ENCODE measurements at regions not wholly inside any gene's neighbourhood (a gene's known extent, or its start where the extent isn't known, plus 50 kb on each side); places are given as distances from the start of the nearest gene placed in this dataset.

- Histone ChIP-seq H3K4me3 (no peak overlapping the region), H3K9ac (ENCODE audit: insufficient read length) (no peak overlapping the region), H3K27ac (no peak overlapping the region), H3K36me3 (ENCODE audit: insufficient read depth, low read length) (no peaks in the 10 kb centered on the region), H3K9me3 (ENCODE audit: low read depth, low read length) (no peaks in the 10 kb centered on the region)
- TF ChIP-seq FOXP2 (optimal IDR thresholded peaks at IDR 0.05; ENCODE audit: control extremely low read depth, extremely low read length, insufficient read depth), result no peak
- TF ChIP-seq POLR2AphosphoS5 (IDR thresholded peaks at IDR 0.05; ENCODE audit: borderline replicate concordance, low read depth, low read length), result no peak
- TF ChIP-seq EZH2 (IDR thresholded peaks at IDR 0.05), result no peak
- DNase-seq (ENCODE audit: low read depth, low spot score), result no peak
These were observed 281.0 kb upstream of the ZNF462 start for GRCh38 chr9:106581973-106582372.

GRCh38 chr9:106583751-106584150 is 279.2 kb upstream of the ZNF462 start:
- Histone ChIP-seq H3K9ac (ENCODE audit: insufficient read length) (no peak overlapping the region), H3K27ac (no peak overlapping the region), H3K4me3 (no peak overlapping the region), H3K36me3 (ENCODE audit: insufficient read depth, low read length) (no peaks in the 10 kb centered on the region), H3K9me3 (ENCODE audit: low read depth, low read length) (no peaks in the 10 kb centered on the region)
- TF ChIP-seq EZH2 (IDR thresholded peaks at IDR 0.05) (no peak), POLR2AphosphoS5 (IDR thresholded peaks at IDR 0.05; ENCODE audit: borderline replicate concordance, low read depth, low read length) (no peak), FOXP2 (optimal IDR thresholded peaks at IDR 0.05; ENCODE audit: control extremely low read depth, extremely low read length, insufficient read depth) (no peak)
- DNase-seq (ENCODE audit: low read depth, low spot score), result no peak

GRCh38 chr9:106587042-106587441 is 275.9 kb upstream of the ZNF462 start:
- H3K36me3 ChIP-seq (ENCODE audit: insufficient read depth, low read length), result no peaks in the 10 kb centered on the region
- H3K9ac ChIP-seq (ENCODE audit: insufficient read length), result no peak overlapping the region
- no peak overlapping the region for H3K27ac ChIP-seq
- TF ChIP-seq POLR2AphosphoS5 (IDR thresholded peaks at IDR 0.05; ENCODE audit: borderline replicate concordance, low read depth, low read length) (no peak), EZH2 (IDR thresholded peaks at IDR 0.05) (no peak), FOXP2 (optimal IDR thresholded peaks at IDR 0.05; ENCODE audit: control extremely low read depth, extremely low read length, insufficient read depth) (no peak)
- H3K9me3 ChIP-seq (ENCODE audit: low read depth, low read length), result no peaks in the 10 kb centered on the region
- H3K4me3 ChIP-seq, result no peak overlapping the region
- DNase-seq (ENCODE audit: low read depth, low spot score), result no peak

- H3K9ac ChIP-seq (ENCODE audit: insufficient read length), result no peak overlapping the region
- H3K4me3 ChIP-seq, result no peak overlapping the region
- TF ChIP-seq POLR2AphosphoS5 (IDR thresholded peaks at IDR 0.05; ENCODE audit: borderline replicate concordance, low read depth, low read length), result no peak
- TF ChIP-seq FOXP2 (optimal IDR thresholded peaks at IDR 0.05; ENCODE audit: control extremely low read depth, extremely low read length, insufficient read depth), result no peak
- TF ChIP-seq EZH2 (IDR thresholded peaks at IDR 0.05), result no peak
- no peaks in the 10 kb centered on the region for H3K9me3 ChIP-seq (ENCODE audit: low read depth, low read length)
- no peaks in the 10 kb centered on the region for H3K36me3 ChIP-seq (ENCODE audit: insufficient read depth, low read length)
- no peak for DNase-seq (ENCODE audit: low read depth, low spot score)
- H3K27ac ChIP-seq, result no peak overlapping the region
These were observed 274.3 kb upstream of the ZNF462 start for GRCh38 chr9:106588626-106589025.

- no peak overlapping the region for H3K4me3 ChIP-seq
- no peak overlapping the region for H3K9ac ChIP-seq (ENCODE audit: insufficient read length)
- H3K27ac ChIP-seq, result no peak overlapping the region
- DNase-seq (ENCODE audit: low read depth, low spot score), result no peak
- TF ChIP-seq FOXP2 (optimal IDR thresholded peaks at IDR 0.05; ENCODE audit: control extremely low read depth, extremely low read length, insufficient read depth) (no peak), EZH2 (IDR thresholded peaks at IDR 0.05) (no peak), POLR2AphosphoS5 (IDR thresholded peaks at IDR 0.05; ENCODE audit: borderline replicate concordance, low read depth, low read length) (no peak)
- no peaks in the 10 kb centered on the region for H3K36me3 ChIP-seq (ENCODE audit: insufficient read depth, low read length)
- no peaks in the 10 kb centered on the region for H3K9me3 ChIP-seq (ENCODE audit: low read depth, low read length)
These were observed 272.0 kb upstream of the ZNF462 start for GRCh38 chr9:106590759-106591505.

- no peak overlapping the region for H3K27ac ChIP-seq
- TF ChIP-seq EZH2 (IDR thresholded peaks at IDR 0.05), result no peak
- TF ChIP-seq POLR2AphosphoS5 (IDR thresholded peaks at IDR 0.05; ENCODE audit: borderline replicate concordance, low read depth, low read length), result no peak
- H3K36me3 ChIP-seq (ENCODE audit: insufficient read depth, low read length), result no peaks in the 10 kb centered on the region
- DNase-seq (ENCODE audit: low read depth, low spot score), result no peak
- H3K9me3 ChIP-seq (ENCODE audit: low read depth, low read length), result no peaks in the 10 kb centered on the region
- H3K4me3 ChIP-seq, result no peak overlapping the region
- no peak overlapping the region for H3K9ac ChIP-seq (ENCODE audit: insufficient read length)
These were observed 269.8 kb upstream of the ZNF462 start for GRCh38 chr9:106593201-106593600.

GRCh38 chr9:106596984-106597383 is 266.0 kb upstream of the ZNF462 start:
- Histone ChIP-seq H3K9ac (ENCODE audit: insufficient read length) (no peak overlapping the region), H3K4me3 (no peak overlapping the region)

GRCh38 chr9:106600955-106601560 is 261.9 kb upstream of the ZNF462 start:
- Histone ChIP-seq H3K9ac (ENCODE audit: insufficient read length) (no peak overlapping the region), H3K4me3 (no peak overlapping the region), H3K9me3 (ENCODE audit: low read depth, low read length) (no peaks in the 10 kb centered on the region), H3K27ac (no peak overlapping the region), H3K36me3 (ENCODE audit: insufficient read depth, low read length) (no peaks in the 10 kb centered on the region)
- TF ChIP-seq EZH2 (IDR thresholded peaks at IDR 0.05), result no peak
- no peak for TF ChIP-seq FOXP2 (optimal IDR thresholded peaks at IDR 0.05; ENCODE audit: control extremely low read depth, extremely low read length, insufficient read depth)
- no peak for TF ChIP-seq POLR2AphosphoS5 (IDR thresholded peaks at IDR 0.05; ENCODE audit: borderline replicate concordance, low read depth, low read length)
- DNase-seq (ENCODE audit: low read depth, low spot score), result no peak

More at GRCh38 chr9:106596984-106597383, 266.0 kb upstream of the ZNF462 start:
- H3K9me3 ChIP-seq (ENCODE audit: low read depth, low read length), result no peaks in the 10 kb centered on the region
- no peak overlapping the region for H3K27ac ChIP-seq
- DNase-seq (ENCODE audit: low read depth, low spot score), result no peak
- TF ChIP-seq EZH2 (IDR thresholded peaks at IDR 0.05), result no peak
- TF ChIP-seq POLR2AphosphoS5 (IDR thresholded peaks at IDR 0.05; ENCODE audit: borderline replicate concordance, low read depth, low read length), result no peak
- TF ChIP-seq FOXP2 (optimal IDR thresholded peaks at IDR 0.05; ENCODE audit: control extremely low read depth, extremely low read length, insufficient read depth), result no peak
- no peaks in the 10 kb centered on the region for H3K36me3 ChIP-seq (ENCODE audit: insufficient read depth, low read length)

All from SK-N-MC (cell line).